Ammon's horn (tissue), 1 donor: ENCODE measurements at regions not wholly inside any gene's neighbourhood (a gene's known extent, or its start where the extent isn't known, plus 50 kb on each side); places are given as distances from the start of the nearest gene placed in this dataset.
"Not testable (repeated sequence)": the region's sequence is repeated elsewhere in the genome, so short reads cannot be mapped to it uniquely, and the experiment has no call there.

Experiments used
- DNase-seq: peaks from one replicate; pipeline ENCODE4 v3.0.0-alpha.2; 2016; ENCODE audit warnings: low spot score

- no peak for DNase-seq
Observed at GRCh38 chr13:63840551-63841421, 2425.1 kb upstream of the PCDH20 start.

GRCh38 chr13:63838366-63839110, 2422.9 kb upstream of the PCDH20 start:
- no peak for DNase-seq

- DNase-seq, result not testable (repeated sequence)
Observed at GRCh38 chr13:63837701-63838100, 2422.1 kb upstream of the PCDH20 start.

DNA sequence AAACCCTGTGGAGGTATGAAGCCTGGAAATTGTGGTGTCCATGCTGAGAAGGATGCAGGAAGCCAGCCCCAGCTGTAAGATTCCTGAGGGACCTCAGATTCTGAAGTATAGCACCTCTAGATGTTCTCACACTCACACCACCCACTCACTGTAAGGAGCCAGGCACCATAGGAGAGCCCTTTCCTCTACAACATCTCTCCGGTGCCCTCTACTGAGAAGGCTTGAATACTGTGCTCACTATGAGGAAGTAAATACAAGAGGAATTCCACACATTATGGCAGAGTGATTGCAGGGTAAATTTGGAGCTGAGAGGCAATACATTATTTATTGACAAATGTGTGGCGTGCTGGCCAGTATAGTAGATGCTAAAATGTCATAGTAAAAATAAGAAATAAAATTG, 2414.0 kb upstream of the PCDH20 start:
- DNase-seq, result not testable (repeated sequence)

DNA sequence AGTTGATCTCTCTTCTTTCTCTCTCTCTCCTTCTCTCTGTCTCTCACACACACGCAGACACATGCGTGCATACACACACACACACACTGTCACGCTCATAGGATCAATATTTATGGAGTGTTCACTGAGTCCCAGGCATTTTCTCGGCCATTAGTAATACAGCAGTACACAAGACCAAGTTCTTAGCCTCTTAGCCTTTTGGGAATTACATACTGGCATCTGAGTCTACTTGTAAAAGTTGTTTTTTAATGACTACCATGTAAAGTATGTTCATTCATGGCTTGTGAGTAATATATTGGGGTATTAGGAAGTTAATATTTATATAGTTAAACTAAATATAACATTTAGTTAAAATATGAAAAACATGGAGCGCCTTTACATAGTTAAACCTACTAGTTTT, 2406.1 kb upstream of the PCDH20 start:
- DNase-seq, result not testable (repeated sequence)

GRCh38 chr13:63811428-63812004, 2395.9 kb upstream of the PCDH20 start:
- not testable (repeated sequence) for DNase-seq

DNA sequence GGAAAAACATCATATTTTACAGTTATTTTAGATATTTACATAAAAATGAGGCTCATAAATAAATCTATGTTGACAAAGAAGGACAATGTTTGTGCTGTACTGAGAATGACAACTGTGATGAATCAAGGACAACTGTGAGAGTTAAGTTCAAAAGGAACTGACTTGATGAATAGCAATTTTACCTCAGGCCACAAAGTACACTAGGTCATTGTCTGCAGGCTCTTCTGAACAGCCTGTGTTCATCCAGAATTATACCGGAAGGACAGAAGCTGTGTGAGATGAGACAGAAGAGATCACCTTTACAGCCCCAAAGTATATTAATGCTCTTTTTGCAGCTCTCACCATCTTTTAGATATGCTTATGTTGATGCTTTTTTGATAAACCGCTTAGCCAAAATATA, 2375.5 kb upstream of the PCDH20 start:
- DNase-seq, result not testable (repeated sequence)

DNA sequence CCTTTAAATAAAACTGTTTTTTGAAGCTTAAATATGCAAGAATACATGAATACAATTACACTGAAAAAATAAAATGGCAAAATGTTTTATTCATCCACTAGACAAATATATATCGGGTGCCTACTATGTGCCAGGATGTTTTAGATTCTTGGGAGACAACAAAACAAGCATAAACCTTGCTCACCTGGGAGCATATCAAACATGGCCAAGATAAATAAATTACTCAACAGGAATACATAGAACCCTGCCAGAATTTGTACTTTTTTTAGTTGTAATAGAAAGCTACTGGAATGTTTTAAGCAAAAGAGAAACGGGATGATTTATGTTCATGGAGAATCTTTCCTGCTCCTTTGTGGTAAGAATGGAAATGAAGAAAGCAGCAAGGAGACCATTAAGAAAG, 2358.5 kb upstream of the PCDH20 start:
- no peak for DNase-seq

- no peak for DNase-seq
Observed at GRCh38 chr13:63773476-63773875, 2357.8 kb upstream of the PCDH20 start.

- DNase-seq, result not testable (repeated sequence)
Observed at GRCh38 chr13:63757683-63758082, 2342.0 kb upstream of the PCDH20 start.

DNA sequence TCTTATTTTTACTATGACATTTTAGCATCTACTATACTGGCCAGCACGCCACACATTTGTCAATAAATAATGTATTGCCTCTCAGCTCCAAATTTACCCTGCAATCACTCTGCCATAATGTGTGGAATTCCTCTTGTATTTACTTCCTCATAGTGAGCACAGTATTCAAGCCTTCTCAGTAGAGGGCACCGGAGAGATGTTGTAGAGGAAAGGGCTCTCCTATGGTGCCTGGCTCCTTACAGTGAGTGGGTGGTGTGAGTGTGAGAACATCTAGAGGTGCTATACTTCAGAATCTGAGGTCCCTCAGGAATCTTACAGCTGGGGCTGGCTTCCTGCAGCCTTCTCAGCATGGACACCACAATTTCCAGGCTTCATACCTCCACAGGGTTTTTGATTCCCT, 2334.2 kb upstream of the PCDH20 start:
- not testable (repeated sequence) for DNase-seq

DNA sequence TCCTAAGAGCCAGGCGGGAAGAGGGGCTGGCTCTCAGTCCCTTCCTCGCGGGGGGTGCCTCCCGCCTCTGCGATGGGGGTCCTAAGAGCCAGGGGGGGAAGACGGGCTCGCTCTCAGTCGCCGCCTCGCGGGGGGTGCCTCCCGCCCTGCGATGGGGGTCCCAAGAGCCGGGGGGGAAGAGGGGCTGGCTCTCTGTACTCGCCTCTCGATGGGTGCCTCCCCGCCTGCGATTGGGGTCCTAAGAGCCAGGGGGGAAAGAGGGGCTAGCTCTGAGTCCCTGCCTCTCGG, 2326.1 kb upstream of the PCDH20 start:
- not testable (repeated sequence) for DNase-seq

- no peak for DNase-seq
Observed at GRCh38 chr13:63741029-63741813, 2325.6 kb upstream of the PCDH20 start.

- DNase-seq, result not testable (repeated sequence)
Observed at GRCh38 chr13:63739112-63739735, 2323.6 kb upstream of the PCDH20 start.

DNA sequence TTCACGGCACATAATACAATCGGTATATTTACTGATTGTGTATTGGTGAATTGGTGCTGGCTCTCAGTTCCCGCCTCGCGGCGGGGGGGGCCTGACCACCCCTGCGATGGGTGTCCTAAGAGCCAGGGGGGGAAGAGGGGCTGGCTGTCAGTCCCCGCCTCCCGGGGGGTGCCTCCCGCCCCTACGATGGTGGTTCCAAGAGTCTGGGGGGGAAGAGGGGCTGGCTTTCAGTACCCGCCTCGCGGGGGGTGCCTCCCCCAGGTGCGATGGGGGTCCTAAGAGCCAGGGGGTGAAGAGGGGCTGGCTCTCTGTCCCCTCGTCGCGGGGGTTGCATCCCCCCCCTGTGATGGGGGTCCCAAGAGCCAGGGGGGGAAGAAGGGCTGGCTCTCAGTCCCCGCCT, 2321.8 kb upstream of the PCDH20 start:
- DNase-seq, result no peak

DNA sequence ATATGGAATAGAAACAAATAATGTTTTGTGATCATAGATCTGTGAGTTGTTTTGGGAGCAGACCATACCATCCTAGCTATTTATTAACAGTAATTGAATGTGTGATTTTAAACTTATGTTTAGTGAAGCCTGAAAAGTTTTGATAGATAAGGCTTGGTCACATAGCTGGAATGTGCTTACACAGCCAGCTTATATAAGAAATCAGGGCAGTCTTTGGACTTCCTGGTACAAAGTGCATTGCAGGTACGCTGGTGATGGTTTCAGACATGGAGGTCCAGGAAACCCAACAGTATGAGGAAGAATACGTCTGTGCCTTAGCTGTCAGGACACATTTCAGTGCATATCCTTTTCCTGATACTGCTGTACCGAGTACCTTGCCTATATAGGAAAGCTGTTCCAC, 2316.2 kb upstream of the PCDH20 start:
- DNase-seq, result no peak

DNA sequence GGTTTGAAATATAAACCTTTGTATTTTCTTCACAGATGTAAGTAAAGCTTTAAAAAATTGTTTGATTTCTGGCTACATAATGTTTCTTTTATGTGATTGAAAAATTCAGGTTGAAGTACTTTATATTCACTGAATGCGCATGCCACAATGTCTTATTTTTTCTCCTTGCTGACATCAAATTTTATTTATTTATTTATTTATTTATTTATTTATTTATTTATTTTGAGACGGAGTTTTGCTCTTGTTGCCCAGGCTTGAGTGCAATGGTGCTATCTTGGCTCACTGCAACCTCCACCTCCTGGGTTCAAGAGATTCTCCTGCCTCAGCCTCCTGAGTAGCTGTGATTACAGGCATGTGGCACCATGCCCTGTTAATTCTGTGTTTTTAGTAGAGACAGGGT, 2296.5 kb upstream of the PCDH20 start:
- DNase-seq, result not testable (repeated sequence)

DNA sequence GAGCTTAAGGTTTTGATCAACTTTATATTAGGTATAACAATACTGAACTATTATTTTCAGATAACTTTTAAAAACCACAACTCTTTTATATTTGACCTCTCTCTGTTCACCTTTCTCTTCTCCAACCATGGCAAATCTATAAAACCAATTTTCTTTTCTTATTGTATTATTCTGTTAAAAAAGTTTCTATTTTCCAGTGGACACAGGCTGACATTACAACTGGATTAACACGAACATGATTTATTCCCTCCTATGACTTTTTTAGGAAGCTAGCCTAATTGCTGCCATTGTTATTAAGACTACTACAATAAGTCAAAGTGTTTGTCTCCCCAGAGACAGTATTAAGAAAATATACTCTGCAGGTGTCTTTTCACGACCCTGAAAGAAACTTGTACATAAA, 2291.1 kb upstream of the PCDH20 start:
- no peak for DNase-seq

DNA sequence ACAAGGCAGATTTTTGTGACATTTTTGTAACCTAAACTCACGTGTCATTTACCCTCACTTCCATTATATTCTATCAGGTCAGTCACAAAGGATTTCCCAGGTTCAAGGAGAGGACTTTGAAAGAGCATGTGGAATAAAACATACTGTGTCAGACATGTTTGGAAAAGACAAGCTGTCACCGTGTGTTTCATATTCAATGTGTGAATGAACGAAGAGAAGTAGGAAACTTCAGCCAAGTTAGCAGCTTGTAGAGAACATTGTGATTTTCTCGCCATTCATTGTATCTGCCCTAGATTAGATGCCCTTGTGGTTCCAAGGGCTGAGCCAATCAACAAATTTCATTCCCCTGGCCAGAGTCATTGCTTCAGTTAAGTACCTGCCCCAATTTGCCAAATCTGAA, 2288.9 kb upstream of the PCDH20 start:
- DNase-seq, result no peak

DNA sequence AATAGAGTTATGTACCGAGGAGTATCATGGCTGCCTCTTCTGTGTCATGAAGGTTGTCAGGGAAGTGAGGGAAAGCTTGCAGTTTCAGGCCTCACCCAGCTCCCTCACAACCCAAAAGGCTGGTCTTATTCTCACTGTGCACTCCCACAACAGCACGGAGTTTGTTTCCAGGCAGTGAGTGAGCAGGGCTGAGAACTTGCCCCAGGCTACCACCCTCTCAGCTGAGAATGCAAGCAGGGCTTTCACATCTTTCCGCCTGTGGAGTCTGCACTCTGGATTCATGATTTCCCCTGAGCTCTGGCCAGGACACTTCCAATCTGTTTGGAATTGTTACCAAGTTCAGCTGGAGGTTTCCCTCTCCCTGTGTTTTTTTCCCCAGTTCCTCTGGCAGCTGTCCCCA, 2284.7 kb upstream of the PCDH20 start:
- no peak for DNase-seq

- no peak for DNase-seq
Observed at GRCh38 chr13:63699948-63700347, 2284.3 kb upstream of the PCDH20 start.

DNA sequence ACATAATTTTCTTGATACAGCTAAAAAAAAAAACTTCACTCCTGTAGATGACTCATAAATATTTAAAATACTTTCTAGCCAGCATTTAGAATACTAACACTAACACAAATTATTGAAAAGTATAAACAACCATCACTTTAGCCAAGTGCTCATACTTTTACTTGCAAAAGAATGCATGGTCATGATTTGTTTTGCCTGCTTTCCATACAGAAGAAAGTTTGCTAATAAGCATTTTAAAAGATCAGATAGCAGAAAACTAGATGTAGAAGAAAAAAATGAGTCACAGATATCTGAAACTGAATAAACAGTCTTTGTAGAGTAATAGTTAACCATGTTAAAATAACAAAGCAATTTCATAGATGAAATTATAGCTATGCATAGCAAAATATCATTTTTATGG, 2280.4 kb upstream of the PCDH20 start:
- no peak for DNase-seq
